A673 (cell line): ENCODE measurements at regions not wholly inside any gene's neighbourhood (a gene's known extent, or its start where the extent isn't known, plus 50 kb on each side); places are given as distances from the start of the nearest gene placed in this dataset.

Experiments
- EZH2 ChIP-seq: fragments of 200-600 bp; sonication (generic); IDR thresholded peaks from 2 replicates; pipeline ENCODE4 v1.6.1; 2017; ENCODE audit warnings: borderline replicate concordance, low read depth, mild to moderate bottlenecking, mixed read lengths, antibody characterized with exemption, low read length; ENCODE audit not compliant: poor library complexity, severe bottlenecking
- TF ChIP-seq, protein P1 (sequence below): fragments of 300-800, 200-600 bp; sonication (generic); conservative IDR thresholded peaks from 2 replicates; pipeline ENCODE4 v1.5.1; 2017; ENCODE audit warnings: low read depth, mild to moderate bottlenecking, antibody characterized with exemption, low read length, moderate library complexity, mixed read lengths

DNA sequence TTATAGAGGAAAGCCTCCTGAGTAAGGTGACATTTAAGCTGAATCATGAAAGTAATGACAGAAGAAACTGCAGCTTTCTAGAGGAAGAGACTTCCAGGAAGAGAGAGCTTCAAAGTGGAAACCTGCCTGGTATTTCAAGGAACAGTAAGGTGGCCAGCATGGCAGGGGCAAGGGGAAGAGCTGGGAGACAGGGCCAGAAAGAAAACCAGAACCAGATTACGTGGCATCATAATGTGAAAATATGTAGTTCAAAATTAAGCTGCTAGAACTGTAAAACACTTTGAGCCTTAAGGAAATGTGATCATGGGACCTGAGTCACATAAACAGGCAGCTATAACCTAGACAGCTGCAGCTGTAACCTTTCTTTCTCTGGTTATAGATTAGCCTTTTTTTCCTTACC, 238.0 kb upstream of the FOXK1 start:
- TF ChIP-seq EZH2 = no peak
- TF ChIP-seq, protein P1, sequence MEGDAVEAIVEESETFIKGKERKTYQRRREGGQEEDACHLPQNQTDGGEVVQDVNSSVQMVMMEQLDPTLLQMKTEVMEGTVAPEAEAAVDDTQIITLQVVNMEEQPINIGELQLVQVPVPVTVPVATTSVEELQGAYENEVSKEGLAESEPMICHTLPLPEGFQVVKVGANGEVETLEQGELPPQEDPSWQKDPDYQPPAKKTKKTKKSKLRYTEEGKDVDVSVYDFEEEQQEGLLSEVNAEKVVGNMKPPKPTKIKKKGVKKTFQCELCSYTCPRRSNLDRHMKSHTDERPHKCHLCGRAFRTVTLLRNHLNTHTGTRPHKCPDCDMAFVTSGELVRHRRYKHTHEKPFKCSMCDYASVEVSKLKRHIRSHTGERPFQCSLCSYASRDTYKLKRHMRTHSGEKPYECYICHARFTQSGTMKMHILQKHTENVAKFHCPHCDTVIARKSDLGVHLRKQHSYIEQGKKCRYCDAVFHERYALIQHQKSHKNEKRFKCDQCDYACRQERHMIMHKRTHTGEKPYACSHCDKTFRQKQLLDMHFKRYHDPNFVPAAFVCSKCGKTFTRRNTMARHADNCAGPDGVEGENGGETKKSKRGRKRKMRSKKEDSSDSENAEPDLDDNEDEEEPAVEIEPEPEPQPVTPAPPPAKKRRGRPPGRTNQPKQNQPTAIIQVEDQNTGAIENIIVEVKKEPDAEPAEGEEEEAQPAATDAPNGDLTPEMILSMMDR = no peak
